HG02588 (cell line): ENCODE measurements at regions not wholly inside any gene's neighbourhood (a gene's known extent, or its start where the extent isn't known, plus 50 kb on each side); places are given as distances from the start of the nearest gene placed in this dataset.

Experiments
- ATAC-seq: cut with Tn5 transposase; IDR thresholded peaks from one replicate; pipeline ENCODE4 v1.9.1; 2021; ENCODE audit warnings: mild to moderate bottlenecking, moderate library complexity; ENCODE audit not compliant: unreplicated experiment

DNA sequence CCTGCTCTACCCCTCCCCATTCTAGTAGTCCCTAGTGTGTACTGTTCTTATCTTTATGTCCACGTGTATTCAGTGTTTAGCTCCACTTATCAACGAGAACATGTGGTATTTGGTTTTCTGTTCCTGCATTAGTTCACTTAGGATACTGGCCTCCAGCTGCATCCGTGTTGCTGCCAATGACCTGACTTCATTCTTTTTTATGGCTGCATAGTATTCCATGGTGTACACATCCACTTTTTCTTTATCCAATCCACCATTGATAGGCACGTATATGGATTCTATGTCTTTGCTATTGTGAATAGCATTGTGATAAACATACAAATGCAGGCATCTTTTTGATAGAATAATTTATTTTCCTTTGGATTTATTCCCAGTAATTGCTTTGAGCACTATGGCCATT is 327.7 kb downstream of the DUSP6 start:
- no peak for ATAC-seq

DNA sequence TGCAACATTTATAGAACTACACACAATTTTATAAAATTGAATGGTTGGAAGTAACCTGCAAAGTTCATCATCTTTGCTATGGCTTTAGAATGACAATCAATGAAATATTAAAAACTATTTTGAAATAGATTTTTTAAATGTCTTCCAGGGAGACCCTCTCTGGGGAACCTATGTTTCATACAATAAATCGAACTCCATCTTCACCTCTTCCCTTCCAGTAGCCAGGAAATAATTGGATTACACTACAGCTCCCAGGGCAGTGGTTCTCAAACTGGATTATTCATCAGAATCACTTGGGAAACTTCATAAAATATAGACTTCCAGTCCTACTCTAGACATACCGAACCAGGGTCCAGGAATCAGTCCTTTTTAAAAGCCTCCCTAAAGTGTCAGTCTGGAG is 328.4 kb downstream of the DUSP6 start:
- ATAC-seq: no peak

DNA sequence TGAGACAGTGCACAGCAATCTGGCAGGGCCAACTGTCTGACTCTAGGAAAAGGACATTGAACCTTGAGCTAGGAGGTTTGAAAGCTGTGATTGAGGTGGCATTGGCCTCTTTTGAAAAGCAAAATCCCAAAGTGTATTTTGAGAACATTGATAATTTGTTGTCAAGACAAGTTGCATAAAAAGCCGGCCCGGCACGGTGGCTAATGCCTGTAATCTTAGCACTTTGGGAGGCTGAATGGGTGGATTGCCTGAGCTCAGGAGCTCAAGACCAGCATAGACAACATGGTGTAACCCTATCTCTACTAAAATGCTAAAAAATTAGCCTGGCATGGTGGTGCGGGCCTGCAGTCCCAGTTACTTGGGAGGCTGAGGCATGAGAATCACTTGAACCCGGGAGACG is 331.6 kb downstream of the DUSP6 start:
- no peak for ATAC-seq

DNA sequence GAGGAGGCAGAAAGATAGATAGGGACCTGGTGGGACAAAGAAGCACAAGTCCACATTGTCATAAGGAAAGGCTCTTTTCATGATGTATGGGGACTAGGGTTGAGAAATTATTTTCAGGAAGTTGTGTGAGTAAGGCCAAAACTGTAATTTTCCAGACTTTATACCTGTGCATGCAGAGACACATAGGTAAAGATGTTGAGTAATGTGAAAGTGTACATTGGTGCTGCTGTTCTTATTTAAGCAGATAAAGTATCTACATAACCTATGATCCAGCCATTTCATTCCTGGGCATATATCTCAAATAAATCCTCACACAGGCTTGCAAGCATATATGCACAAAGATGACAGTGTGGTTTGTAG is 332.2 kb downstream of the DUSP6 start:
- ATAC-seq: no peak

DNA sequence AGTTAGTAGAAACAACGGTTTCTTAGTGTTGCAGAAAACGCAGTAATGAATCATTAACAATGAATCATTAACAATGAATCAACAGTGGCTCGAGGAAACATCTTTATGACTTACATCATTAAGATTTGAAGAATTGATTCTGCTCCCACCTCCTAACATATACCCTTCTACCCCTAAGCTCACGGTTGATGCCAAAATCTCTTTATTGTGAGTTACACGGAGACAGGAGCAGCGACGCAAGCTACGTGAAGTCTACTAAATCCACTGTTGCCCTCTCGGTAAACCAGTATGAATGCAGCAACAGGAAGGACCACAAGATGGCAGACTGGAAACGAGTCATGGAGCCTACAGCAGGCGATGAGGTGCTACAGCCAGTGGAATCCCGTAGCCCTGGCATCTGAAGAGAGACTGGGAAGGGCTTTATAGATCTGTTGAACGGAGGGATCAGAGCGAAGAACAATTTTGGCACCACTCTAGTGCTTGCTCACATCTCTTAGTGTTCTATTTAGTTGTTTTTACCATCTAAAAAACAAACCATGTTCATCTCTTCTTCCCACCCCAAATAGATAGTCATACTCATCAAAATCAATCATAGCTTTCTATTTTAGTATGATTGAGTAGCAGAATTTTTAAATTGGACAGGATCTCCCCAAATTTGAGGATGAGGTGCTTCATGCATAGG is 332.7 kb downstream of the DUSP6 start:
- peak; percentile 99 for ATAC-seq

DNA sequence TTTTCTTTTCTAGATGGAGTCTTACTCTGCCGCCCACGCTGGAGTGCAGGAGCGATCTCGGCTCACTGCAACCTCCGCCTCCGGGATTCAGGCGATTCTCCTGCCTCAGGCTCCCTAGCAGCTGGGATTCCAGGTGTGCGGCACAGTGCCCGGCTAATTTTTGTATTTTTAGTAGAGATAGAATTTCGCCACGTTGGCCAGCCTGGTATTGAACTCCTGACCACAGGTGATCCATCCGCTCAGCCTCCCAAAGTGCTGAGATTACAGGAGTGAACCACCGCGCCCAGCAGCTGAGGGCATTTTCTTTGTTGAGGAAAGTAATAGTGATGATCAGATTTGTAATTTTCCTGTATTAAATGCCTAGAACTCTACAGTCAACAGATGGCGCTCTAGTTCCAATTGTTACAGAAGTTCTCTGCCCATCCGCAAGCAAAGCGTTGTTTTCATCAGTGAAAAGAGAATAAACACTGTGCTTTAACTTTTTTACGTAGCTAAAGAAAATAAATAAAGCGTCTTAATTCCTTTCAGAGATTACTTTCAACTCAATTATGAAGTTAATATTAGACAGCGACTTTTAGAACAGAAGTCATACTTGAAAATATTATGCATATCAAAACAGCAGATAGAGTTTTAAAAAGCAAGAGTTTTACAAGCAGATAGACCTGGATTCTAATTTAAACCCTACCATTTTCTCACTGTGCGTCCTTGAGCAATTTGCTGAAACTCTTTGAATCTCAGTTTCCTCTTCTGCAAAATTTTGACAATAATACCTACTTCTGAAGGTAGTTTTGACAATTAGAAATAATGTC is 335.1 kb downstream of the DUSP6 start:
- ATAC-seq: no peak

DNA sequence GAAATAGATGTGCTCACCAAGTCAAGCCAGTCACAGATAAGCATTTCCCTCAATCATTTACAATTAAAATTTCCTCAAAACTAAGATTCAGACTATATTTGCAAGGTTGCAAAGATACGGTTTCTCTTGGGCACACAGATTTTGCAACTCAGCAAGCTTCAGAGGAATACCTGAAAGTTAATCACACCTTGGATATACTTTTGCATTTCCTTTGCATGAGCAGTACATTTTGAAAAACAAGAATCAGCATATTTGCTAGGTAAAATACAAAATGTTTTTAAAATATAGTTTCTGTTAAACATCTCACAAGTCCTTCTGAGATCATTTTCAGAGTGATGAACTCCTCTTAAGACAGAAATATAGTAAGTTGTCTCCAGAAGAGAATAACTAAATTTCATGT is 336.9 kb downstream of the DUSP6 start:
- ATAC-seq: no peak

DNA sequence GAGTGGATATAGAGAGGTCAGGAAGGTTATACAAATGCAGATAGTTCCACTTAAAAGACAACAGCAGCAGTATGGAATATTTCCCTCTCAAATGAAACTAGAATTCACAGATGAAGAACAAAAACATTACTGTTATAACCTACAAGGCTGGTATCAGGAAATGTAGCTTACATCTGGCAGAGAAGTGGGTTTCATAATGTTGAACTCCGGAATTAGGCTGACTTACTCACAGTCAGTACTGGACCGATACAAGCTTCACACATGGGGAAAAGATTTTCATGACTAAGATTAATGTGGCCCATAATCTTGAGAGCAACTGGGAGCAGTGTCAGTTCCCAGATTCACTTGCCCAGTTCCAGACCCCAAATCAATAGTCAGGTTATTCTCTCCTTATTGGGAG is 353.9 kb downstream of the DUSP6 start:
- ATAC-seq: no peak

DNA sequence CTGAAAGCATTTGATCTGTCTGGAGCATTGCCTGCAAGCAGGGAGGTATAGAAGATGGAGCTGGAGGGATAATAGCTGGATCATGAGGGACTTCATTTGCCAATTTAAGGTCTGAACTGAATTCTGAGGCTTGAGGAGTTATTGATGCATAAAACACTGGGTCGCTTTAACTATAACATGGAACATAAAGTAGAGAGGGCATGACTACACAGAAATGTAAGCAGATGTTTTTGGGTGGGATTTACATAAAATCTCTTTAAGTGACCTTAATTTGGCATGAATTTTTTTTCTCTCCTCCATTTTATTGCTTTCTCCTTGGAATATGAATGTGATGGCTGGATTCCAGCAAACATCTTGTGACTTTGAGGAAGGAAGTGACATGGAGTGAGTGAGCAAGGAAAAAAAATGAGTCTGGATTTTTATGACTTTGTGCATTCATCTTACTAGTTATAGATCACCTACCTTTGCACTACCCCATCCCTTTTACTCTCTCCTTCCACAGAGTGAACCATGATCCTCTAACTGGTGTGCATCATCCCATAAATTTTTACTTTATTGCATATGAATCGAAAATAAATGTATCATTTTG is 356.0 kb downstream of the DUSP6 start:
- ATAC-seq: no peak

DNA sequence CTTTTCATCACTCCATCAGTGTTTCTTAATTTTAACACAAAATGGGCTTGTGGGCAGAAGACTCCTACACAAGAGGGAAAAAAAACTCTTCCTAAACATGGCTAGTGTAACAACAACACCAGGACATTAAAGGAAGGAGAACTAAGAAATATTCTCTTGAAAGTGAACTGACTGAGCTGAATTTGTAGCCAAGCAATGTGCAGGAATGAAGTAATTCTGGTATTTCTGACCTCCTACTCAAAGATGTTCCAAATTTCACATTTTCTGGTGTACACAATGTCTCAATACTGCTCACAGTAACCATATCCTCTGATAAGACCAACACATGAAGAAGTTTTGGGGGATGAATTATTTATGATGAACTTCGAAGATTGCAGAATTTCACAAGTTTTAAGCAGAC is 357.3 kb downstream of the DUSP6 start:
- no peak for ATAC-seq

DNA sequence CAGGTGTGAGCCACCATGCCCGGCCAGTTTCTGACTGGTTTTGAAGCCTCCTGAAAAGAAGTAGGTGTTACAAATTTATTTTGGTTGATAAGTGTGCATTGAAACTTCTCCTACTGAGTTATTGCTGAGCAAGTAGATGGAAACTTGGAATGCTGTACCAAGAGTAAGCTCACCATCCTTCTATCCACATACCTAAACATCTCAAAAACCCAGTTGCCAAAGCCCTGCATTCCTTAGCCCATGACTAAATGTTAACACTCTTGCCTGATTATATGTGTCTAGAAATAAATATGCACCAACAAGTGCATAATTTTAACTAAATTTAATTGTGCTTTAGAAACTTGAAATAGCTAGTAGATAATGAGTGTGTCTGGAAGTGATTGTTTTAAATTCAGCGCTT is 357.8 kb downstream of the DUSP6 start:
- ATAC-seq: no peak

DNA sequence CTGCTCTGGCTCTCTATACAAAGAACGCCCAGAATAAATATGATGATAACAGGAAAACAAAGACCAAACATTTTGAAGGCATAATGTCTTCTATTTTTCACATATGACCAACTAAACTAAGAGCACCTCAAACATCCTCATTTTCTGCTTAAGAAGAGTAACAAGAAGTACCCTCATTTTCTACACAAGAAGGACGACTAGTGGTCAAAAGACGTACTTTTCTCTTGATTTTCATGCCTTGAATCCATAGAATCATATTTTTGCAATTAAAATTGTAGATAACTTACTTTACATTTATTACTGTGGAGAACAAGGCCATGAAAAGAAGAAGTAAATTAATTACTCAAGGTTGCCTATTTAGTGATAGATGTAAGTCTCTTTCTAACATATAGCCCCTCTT is 358.6 kb downstream of the DUSP6 start:
- ATAC-seq: no peak

DNA sequence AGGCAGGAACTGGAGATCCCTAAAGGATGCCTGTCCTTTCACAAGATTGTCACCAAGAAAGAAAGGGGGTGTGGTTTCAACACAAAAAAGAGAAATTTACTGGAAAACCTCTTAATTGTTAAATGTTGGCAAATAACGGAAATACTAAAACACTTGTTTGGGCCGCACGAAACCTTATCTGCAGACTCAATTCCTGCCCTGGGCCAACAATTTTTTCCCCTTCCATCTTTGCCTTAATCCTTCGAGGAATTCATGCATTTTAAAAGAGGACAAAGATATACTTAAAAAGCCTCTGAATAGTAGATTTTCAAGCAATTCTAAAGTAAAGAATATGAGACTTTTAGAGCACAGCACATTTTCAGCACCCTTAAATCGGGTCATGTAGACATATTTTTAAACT is 366.2 kb downstream of the DUSP6 start:
- no peak for ATAC-seq

DNA sequence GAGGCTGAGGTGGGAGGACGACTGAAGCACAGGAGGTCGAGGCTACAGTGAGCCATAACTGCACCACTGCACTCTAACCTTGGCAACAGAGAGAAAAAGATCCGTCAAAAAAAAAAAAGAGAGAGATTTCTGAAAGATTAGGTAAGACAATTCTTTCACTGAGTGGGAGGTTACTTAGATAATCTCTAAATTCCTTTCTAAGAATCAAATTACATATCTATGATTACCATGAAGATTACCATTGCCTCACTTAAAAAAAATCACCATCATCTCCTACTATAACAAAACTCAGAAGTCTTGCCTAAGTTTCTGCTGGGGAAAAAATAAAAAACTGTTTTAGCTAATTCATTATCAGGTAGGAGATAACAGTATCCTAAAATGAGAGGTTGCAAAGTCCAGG is 366.7 kb downstream of the DUSP6 start:
- ATAC-seq: no peak

DNA sequence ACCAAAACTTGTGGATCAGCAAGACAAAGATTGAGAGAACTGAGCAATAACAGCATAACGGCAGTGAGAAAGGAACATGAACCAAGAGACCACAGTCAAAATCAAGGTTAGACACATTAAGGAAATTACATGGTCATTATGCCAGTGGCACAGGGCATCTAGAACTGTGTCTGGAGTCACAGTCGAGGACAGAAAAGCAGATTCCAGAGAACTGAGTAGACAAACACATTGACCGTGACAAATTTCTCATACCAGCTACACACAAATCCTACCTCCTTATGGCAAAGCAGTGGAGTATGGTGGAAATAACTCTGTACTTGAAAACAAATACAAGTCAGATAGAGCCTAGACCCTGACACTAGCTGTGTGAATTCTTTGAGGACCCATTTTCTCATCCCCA is 367.3 kb downstream of the DUSP6 start:
- no peak for ATAC-seq

DNA sequence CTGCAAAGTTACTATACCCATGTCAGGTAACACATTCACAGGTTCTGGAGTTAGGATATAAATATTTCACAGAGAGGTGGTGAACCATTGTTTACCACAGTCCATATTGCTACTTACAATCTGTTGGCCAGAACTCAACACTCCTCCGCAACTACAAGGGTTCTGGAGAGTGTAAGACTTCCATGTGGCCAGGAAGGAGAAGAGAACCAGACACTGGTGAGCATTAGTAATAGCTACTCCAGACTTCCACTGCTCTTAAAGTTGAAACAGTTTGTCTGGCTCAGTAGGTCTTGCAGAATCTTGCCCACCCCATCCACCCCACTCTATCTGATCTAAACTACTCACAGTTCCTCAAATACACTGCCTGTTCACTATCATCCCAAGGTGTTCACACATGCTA is 369.6 kb downstream of the DUSP6 start:
- ATAC-seq: no peak

DNA sequence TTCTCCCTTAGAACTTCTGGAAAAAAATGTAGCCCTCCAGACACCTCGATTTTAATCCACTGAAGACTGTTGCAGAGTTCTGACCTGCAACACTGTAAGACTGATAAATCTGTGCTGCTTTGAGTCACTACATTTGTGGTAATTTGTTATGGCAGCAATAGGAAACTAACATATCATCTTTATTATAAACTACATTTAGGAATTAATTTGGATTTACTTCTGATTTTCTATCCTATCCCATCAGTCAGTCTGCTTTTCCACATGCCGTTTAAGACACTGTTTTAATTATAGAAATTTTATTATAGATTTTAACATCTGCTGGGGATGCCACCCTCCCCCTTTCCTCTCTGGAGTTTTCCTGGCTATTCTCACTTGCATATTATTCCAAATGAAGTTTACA is 375.2 kb downstream of the DUSP6 start:
- no peak for ATAC-seq

DNA sequence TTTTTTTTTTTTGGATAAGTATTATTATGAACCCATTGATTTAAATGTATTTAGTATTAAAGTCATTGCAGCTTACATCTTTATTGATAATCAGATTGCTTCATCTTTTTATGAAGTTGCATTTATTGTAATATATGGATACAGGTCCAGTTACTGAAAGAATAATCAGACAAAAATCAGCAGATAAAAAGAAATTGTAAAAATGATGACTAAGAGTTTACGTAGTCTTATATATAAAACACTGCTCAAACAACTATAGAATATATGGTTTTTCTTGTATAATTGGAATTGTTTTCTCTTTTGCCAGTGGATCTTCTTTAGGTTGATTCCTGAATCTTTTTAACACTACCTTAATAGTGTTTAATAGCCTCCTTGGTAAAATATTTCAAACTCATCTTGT is 378.3 kb downstream of the DUSP6 start:
- ATAC-seq: no peak

DNA sequence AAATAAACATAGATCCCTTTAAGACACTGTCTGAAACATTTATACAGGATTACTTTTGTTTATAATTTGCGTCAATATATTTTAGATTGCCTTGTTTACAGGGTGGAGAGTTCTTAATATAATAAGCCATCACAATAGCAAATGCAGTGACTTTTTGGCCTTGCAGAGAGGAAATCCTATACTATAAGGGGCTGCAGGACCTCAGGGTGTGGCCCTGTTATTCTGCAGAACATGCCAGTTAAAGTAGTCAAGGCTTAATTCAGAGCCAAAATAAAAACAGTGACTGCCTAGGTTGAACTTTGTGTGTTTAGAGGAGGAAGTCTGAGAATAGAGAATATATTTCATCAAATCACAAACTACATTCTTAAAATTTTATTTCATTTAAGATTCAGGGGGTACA is 381.6 kb downstream of the DUSP6 start:
- ATAC-seq: no peak

DNA sequence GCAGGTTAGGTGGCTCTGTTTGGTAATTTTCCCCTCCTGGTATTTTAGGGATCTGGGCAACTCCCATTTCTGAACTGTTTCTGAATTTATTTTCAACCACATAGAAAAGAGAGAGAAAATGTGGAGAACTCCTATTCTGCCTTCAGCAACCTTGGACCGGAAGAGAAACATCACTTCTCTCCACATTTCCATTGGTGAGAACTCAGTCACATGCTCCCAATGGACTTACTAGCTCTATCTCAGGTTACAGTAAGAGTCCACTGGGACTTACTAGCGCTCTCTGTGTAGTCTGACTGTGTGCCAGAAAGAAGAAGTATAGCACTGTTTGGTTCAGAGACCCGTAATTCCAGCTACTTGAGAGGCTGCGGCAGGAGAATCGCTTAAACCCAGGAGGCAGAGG is 383.2 kb downstream of the DUSP6 start:
- no peak for ATAC-seq

DNA sequence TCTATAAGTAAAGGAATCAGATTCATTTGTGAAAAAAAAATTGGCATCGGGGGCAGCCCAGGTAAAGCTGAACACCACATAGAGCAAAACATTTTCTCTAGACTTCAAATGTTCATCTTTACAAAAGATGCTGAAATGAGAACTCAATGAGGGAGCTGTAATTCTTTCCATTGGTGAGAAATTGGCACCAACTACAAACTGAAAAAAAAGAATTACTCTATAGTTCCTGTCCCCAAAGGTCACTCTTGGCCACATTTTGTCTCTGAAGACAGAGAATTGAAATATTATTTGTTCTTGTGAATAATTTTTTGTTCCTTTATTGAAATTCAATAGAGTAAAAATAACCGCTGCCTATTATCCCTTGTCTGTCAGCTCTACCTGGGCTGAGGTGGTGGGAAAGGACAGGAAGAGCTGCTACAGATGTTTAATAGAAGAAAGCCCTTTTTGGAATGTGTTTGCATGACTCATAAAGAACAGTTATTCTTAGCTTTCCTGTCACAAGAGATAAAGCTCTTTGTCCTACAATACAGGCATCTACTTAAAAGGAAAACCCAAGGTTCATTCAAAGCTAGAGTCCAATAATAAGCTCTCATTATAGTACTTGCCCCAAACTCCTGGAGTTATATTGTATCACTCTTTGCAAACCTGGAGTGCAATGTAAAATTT is 380.1 kb upstream of the KITLG start:
- ATAC-seq: no peak

DNA sequence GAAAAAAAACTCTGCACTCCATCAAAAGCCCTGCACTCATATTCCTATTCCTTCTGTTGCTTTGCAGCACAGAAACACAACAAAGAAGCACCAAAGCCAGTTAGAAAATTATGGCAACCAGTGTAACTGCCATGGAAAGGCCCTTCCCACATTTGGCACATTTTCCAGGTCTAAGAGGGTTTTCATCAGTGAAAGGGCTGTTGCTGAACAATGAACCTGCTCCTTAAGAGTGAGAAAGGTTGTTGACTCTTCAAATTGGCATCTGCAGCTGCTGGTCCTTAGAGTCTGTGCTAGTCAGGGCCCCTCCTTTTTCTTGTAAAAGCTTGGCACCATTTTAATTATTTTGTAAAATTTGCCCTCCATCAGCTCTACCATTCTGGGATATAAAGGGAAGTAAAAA is 378.7 kb upstream of the KITLG start:
- ATAC-seq: no peak
